GM21447 (cell line): ENCODE measurements at regions not wholly inside any gene's neighbourhood (a gene's known extent, or its start where the extent isn't known, plus 50 kb on each side); places are given as distances from the start of the nearest gene placed in this dataset.
"Not testable (repeated sequence)": the region's sequence is repeated elsewhere in the genome, so short reads cannot be mapped to it uniquely, and the experiment has no call there.

Experiments used
- ATAC-seq: cut with Tn5 transposase; IDR thresholded peaks from one replicate; pipeline ENCODE4 v1.9.1; 2021; ENCODE audit not compliant: unreplicated experiment

DNA sequence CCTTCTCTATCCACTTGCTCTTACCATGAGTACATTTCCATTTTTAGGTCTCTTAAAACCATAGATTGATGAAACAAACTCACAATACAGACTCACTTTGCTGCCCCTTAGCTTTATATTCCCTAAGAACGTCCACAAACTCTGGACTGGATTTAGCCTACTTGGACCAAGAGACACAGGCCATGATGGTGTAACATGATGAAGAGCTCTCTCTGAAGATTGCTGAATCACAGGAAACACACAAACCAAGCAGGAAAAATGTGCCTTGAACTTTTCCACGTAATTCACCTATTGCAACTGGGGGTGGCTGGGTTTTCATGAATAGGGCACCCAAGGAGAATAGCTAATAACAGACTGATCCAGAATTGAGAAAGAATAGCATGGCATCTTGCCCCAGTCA is 201.7 kb upstream of the RBBP8 start:
- no peak for ATAC-seq

DNA sequence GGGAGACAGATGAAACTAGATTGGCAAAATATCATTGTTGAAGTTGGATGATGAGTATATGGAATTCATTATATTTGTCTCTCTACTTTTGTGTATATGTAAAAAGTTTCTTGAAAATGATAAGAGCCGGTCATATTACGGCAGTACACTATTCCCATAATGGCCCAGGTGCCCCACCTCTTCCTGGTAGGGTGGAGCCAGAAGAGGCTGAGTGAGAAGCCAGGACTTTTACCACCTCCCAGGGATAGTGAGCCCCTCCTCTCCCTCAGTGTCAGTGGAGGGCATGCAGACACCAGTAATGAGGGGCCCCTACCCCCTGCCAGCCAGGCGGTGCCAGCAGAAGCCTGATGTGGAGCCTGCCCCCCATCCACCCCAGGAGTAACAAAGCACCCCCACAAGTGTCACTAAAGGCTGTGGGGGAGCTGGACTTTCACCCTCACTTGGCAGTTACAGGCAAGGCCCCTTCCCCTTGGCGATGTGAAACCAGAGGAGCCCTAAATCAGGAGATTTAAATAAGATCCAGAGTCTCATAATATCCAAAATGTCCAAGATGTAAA is 198.9 kb upstream of the RBBP8 start:
- ATAC-seq = no peak

DNA sequence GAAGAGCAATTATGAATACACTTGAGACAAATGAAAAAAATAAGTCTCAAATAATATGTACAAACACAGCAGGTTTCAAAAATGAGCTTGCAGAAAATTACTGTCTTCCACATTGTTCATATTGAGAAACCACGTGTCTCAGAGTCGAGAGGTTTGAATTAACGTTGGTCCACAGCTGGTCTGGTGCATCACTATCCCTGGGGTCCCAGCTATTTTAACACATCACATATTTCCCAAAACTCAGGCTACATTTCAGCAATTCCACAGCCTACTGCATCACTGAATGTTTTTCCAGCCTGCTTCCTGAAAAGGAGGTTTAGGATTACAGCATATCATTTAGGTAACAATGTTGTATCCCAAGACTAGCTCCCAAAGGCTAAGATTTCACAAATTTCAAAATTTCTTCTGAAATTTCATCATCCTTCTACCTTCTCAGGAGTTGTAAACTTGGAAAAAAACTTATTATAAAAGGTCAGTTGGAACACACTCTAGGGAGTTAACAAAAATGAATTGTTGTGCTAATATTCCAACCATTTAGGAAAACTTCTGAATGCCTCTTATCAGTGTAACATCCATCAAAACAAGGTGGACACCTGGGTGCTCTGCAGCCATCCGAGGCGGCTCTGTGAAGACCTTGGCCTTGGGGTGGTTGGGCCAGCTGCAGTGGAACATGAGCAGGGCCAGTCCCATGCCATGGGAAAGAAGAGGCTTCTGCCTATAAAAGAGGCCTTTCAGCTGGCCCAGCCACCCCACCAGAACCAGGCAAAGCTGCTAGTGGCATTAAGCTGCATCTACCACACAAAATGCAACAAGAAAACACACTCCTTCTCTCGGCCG is 198.1 kb upstream of the RBBP8 start:
- ATAC-seq = no peak

DNA sequence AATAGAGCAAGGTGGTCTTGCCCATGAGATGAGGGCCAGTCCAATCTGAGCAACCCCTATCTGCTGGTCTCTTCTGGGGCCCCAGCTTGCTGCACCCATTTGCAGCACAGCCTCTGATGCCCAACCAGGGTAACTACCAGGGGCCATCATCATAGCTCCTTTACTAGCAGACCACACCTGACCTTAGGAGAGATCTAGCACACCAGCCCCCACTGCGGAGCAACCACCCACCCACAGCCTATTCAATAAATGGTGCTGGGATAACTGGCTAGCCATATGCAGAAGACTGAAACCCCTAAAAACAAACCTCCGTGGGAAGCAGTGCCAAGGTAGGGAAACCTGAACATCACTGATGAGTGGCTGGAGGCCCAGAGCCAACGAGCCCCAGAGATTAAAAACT is 196.1 kb upstream of the RBBP8 start:
- ATAC-seq = no peak

DNA sequence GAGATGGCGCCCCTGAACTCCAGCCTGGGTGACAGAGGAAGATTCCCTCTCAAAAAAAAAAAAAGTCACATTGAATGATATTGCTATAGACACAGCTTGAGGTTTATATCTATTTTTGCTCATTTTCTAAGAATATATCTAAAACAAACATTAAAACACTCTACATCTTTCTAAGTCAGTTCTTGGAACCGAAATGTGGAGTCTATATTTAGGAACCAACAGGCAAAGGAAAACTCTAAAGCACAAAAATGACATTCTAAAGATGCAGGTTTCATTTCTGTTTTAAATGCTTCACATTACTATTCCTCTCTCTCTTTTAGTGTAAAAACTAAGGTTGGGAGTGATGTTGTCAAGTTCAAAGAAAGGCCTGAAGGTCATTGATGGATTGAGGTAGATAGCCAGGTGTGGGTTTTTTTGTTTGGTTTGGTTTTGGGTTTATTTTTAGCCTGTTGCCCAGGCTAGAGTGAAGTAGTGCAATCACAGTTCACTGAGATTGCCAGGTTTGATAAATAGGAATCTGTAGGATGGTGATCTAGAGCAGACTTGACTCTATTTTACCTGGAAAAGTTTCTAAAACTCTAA is 194.0 kb upstream of the RBBP8 start:
- ATAC-seq = no peak

DNA sequence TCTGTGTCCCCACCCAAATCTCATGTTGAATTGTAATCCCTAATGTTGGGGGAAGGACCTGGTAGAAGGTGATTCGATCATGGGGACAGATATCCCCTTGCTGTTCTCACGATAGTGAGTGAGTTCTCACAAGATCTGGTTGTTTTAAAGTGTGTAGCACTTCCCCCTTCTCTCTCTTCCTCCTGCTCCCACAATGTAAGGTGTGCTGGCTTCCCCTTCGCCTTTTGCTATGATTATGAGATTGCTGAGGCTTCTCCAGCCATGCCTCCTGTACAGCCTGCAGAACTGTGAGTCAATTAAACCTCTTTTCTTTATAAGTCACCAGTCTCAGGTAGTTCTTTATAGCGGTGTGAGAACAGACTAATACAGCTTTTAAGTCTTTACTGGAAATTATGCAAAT is 193.3 kb upstream of the RBBP8 start:
- no peak for ATAC-seq

DNA sequence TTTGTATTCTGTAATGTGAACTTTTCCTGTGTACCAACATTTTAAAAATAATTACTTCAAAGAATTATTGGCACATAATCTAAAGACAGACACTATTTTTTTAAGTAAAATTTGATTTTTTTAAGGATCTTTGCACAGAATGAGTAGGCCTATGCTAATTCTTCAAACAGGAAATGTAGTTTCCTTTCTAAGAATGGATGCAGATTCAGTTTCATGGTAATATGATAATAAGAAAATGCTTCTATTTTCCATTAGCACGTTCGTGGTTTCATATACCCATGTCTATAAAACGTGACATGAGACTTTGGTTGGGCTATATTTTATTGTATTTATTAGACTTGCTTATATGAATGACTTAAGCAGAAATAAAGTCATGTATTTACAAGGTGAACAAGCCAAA is 191.8 kb upstream of the RBBP8 start:
- ATAC-seq = no peak

DNA sequence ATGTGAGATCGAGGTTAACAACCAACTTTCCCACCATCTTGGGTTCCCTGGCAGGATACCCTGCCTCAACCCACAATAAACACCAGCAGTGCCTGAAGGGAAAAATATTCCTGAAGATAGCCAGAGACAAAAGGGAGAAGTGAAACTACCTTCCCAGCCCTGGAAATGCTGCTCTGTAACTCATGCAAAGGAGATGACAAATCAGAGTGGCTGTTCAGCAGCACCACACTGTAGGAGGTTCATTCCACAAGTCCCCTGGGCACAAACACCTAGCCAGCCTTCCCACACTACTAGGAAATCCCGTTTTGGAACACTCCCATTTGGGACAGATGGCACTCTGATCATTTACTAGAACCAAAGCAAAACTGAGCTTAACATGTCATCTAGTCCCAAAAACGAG is 190.7 kb upstream of the RBBP8 start:
- ATAC-seq = no peak

DNA sequence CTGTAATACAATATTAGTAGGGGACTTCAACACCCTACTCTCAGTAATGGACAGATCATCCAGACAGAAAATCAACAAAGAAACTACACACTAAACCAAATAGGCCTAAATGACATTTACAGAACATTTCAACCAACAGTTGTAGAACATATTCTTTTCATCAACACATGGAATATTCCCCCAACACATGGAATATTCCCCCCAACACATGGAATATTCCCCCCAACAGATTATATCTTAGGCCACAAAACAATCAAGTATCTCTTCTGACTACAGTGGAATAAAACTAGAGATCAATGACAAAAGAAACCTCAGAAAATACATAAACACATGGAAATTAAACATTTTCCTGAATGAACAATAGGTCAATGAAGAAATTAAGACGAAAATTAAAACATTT is 187.2 kb upstream of the RBBP8 start:
- no peak for ATAC-seq

DNA sequence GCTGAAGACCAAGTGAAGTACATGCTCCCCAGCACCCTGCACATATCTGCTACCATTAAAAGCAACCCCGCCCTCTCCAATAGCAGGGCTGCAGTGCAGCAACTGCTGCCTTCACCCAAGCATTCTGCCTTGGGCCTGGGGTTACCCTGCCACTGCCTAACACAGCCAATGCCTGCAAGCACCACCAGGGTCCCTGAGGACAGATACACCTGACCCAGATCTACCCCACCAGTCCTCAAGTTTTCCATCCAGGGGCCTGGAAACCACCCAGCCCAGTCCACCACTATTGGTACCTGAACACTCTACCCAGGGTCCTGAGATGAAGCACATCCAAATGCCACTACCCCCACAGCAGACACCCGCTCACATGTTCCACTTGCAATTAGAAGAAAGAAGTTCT is 181.1 kb upstream of the RBBP8 start:
- no peak for ATAC-seq

DNA sequence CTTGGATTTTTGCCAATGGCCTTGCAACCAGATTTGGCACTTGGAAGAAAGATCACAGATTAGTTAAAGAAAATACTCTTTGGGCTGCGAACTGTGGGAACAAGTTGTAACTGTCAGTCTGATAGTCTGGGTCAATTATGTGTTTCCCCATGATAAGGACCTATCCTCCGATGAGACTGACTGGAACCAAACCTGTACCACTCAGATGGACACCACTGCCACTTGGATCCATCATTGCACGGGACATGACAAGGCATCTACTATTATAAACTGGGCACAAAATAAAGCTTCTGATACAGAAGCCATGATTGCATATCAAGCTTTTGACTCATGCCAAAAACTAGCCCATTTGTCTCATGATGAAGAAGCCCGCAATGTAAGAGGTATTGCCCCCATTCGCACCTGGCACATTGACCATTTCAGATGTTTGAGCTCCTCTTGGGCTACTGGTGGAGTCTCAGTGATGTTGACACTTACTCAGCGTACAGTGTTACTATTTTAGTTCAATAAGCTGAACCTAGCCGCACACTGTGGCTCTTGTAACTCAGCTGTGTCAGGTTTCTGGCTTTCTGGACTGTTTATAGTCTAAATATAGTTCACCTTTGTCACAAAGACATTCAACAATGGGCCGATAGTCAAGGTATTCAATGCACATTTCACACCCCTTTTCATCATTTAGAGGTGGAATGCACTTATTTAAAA is 179.8 kb upstream of the RBBP8 start:
- no peak for ATAC-seq

DNA sequence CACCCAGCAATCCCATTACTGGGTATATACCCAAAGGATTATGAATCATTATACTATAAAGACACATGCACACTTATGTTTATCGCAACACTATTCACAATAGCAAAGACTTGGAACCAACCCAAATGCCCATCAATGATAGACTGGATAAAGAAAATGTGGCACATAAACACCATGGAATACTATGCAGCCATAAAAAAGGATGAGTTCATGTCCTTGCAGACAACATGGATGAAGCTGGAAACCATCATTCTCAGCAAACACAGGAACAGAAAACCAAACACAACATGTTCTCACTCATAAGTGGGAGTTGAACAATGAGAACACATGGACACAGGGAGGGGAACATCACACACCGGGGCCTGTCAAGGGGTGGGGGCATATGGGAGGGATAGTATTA is 169.1 kb upstream of the RBBP8 start:
- not testable (repeated sequence) for ATAC-seq

DNA sequence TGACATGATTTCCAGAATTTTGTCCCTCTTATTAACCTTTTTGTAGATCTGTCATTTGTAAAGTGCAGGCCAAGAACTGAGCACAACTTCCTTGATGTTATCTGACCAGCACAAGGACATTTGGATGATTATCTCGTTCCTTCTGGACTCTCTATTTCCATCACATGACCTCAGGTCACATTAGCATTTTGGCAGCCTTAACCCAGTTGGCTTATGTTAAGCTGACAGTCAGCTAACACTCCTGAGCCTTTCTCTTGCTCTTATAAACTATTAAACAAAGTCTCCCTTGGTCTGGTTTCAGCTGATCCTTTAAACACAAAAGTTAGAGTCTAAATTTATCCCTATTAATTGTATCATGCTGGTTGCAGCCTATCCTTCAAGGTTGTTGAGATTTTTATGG is 167.2 kb upstream of the RBBP8 start:
- no peak for ATAC-seq

DNA sequence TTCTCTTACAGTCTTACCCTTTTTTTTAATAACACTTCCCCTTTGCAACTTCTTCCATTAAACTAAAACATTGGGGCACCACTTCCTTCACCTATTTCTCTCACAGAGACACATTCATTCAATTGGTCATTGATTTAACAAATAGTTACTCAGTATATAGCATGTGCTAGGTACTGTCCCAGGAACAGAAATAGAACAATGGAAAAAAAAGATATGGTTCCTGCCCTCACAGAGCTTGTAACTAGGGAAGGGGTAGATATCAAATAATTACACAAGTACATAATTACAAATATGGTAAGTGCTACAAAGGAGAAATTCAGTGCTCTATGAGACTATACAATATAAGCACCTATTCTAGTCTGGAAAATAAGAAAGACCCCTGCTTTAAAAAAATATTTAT is 165.5 kb upstream of the RBBP8 start:
- ATAC-seq = no peak

DNA sequence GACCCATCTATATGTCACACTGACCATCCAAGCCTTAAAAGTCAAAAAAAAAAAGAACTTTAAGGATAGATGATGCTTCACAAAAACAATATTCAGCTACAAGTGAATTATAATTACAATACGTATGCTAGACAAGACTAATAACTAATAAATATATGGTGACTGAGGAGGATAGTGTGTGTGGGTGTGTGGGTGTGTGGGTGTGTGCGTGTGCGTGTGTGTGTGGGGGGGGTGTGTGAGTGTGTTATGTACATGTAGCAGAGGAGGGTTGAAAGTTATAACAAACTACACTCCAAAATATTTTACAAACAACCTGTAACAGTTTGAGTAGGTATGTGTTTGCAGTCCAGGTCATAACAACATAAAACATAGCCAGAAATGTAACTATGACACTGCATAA is 159.2 kb upstream of the RBBP8 start:
- no peak for ATAC-seq

DNA sequence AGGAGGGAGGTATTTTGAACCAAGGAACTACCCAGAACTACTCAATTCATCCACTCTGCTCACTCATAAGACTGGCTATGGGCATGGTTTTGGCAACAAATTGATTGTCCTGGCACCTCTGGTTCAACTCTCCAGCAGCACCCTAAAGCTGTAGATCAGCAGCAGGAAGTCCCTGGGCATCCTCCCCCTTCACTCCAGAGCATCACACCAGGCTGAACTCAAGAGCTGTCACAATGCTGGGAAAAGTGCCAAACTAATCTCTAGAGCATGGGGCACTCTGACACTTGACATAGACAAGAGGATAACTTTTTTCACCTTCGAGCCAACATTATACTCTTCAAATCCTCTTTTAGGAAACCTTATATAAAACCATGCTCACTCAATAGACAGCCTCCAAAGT is 154.1 kb upstream of the RBBP8 start:
- no peak for ATAC-seq

DNA sequence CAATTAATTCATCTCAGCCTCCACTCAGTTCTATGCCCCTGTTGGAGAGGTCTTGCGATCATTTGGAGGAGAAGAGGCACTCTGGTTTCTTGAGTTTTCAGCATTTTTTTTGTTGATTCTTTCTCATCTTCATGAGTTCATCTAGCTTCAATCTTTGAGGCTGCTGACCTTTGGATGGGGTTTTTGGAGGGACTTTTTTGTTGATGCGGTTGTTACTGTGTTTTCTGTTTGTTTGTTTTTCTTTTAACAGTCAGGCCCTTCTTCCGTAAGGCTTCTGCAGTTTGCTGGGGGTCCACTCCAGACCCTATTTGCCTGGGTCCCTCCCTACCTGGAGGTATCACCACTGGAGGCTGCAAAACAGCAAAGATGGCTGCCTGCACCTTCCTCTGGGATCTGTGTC is 149.9 kb upstream of the RBBP8 start:
- no peak for ATAC-seq

DNA sequence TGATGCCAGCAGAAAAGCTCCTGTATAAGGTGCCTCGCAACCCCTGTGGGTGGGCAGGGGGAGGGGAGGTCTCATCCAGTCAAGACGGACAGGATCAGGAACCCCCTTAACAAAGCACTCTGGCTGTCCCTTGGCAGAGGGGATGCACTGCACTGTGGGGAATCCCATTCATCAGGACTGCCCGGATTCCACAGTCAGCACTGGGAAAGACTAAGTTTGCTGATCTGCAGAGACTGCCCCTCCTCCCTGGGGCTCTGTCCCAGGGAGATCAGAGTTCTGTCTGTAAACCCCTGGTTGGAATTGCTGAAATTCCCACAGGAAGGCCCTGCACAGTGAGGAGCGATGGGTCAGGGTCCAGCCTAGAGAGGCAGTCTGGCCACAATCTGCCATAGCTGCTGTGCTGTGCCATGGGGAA is 149.5 kb upstream of the RBBP8 start:
- no peak for ATAC-seq

DNA sequence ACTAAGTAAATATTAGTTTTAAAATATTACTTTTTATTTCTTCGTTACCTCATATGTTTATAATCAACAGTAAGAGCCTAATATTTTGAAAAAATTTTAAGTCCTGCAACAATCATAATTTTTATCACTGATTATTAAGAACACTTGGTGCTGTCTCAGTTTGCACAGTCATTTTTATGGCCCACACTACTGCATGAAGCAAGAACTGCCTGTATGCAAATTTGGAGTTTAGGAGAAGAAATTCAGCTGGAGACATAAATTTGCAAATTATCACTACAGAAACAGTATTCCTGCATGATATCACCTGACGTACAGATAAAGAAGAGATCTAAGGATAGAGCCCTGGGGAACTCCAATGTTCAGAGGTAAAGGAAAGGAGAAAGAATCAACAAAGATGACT is 144.1 kb upstream of the RBBP8 start:
- ATAC-seq = no peak

DNA sequence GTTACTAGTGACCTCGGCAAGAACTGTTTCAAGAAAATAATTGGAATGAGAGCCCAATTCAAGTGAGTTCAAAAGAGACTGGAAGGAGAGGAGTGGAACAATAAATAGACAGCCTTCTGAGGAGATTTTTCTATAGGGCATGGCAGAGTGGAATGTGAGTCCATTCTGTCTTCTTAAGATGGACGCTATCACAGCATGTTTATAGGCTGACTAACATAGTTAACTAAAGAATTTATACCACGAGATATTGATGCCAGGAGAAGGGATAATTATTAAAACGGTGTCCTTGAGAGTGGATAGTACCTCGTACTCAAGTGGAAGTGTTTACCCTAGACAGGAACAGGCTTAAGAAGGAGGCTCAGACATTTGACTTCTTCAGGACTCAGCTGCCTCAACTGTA is 143.5 kb upstream of the RBBP8 start:
- no peak for ATAC-seq

DNA sequence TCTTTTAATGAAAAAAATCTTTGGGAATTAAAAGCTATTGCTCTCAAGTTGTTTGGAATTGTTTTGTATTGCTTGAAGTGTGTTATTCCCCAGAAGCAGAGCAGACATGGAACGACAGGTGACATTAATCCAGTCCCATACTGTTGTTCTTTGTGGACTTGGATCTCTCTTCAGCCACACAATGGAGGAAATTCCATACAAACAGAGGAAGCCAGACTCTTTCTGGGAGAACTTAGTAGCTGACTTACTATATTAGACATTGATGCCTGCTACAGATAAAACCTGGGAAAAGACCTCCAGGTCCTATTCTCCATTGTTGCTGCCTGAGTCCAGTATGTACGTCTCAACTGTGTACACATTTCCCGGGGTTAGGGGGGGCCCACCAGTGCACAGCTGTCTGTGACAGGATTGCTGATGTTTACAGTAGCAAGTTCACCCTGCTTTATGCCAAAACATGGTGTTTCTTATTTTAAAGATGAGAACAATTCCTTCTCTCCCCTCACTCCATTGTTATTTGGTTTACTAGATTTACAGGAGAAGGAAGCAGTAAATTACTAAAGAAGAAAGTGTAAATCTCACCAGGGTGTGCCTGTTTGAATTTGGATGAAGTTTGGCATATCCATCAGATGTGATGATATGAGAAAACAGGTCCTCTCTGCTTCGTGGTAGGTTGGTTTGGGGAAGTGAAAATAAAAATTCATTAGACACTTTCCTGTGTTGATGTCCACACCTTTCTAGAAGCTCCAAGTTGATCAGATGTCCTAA is 142.4 kb upstream of the RBBP8 start:
- no peak for ATAC-seq

DNA sequence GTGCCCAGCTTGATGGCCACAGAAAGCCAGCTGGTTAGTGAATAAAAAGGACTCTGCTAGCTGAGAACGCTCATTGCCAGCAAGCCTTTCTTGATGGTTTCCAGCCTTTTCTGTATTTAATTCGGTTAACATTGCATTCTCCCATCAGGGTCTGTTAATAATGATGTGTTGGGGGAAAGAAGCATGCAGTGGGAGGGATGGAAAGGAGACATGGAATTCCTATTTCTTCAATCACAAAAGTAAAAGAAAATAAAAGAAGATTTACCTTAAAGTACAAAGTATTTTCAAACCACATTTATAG is 141.9 kb upstream of the RBBP8 start:
- no peak for ATAC-seq
